Glutamatergic neuron (in vitro differentiated cells): ENCODE measurements at regions not wholly inside any gene's neighbourhood (a gene's known extent, or its start where the extent isn't known, plus 50 kb on each side); places are given as distances from the start of the nearest gene placed in this dataset.

Experiments used
- DNase-seq: peaks from one replicate; pipeline ENCODE4 v3.0.0; 2022
- H3K27ac Mint-ChIP-seq: one replicate; pipeline ENCODE4 v1.8.0; 2020; ENCODE audit warnings: mild to moderate bottlenecking, mixed read lengths, inconsistent platforms; ENCODE audit not compliant: unreplicated experiment
- H3K27me3 Mint-ChIP-seq: one replicate; pipeline ENCODE4 v1.8.0; 2020; ENCODE audit warnings: mild to moderate bottlenecking, moderate library complexity, mixed read lengths, inconsistent platforms; ENCODE audit not compliant: unreplicated experiment
- H3K36me3 Mint-ChIP-seq: one replicate; pipeline ENCODE4 v1.8.0; 2020; ENCODE audit warnings: mild to moderate bottlenecking, mixed read lengths, inconsistent platforms; ENCODE audit not compliant: unreplicated experiment
- H3K4me1 Mint-ChIP-seq: one replicate; pipeline ENCODE4 v1.8.0; 2020; ENCODE audit warnings: mild to moderate bottlenecking, low read depth, mixed read lengths, inconsistent platforms; ENCODE audit not compliant: unreplicated experiment
- H3K4me3 Mint-ChIP-seq: one replicate; pipeline ENCODE4 v1.8.0; 2020; ENCODE audit warnings: mild to moderate bottlenecking, mixed read lengths, inconsistent platforms; ENCODE audit not compliant: unreplicated experiment
- H3K9me3 Mint-ChIP-seq: one replicate; pipeline ENCODE4 v1.8.0; 2020; ENCODE audit warnings: mild to moderate bottlenecking, moderate library complexity, mixed read lengths, inconsistent platforms; ENCODE audit not compliant: unreplicated experiment
- TF ChIP-seq, protein P1 (sequence below): fragments of 200-600 bp; sonication (generic); IDR thresholded peaks from one replicate; pipeline ENCODE4 v1.5.0; 2021; ENCODE audit not compliant: partially characterized antibody, unreplicated experiment

GRCh38 chr12:74454109-74454508, 83.5 kb upstream of the ATXN7L3B start:
- H3K36me3 Mint-ChIP-seq, result no peaks in the 10 kb centered on the region
- H3K27ac Mint-ChIP-seq, result no peak overlapping the region
- TF ChIP-seq, protein P1, sequence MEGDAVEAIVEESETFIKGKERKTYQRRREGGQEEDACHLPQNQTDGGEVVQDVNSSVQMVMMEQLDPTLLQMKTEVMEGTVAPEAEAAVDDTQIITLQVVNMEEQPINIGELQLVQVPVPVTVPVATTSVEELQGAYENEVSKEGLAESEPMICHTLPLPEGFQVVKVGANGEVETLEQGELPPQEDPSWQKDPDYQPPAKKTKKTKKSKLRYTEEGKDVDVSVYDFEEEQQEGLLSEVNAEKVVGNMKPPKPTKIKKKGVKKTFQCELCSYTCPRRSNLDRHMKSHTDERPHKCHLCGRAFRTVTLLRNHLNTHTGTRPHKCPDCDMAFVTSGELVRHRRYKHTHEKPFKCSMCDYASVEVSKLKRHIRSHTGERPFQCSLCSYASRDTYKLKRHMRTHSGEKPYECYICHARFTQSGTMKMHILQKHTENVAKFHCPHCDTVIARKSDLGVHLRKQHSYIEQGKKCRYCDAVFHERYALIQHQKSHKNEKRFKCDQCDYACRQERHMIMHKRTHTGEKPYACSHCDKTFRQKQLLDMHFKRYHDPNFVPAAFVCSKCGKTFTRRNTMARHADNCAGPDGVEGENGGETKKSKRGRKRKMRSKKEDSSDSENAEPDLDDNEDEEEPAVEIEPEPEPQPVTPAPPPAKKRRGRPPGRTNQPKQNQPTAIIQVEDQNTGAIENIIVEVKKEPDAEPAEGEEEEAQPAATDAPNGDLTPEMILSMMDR, result no peak
- no peaks in the 10 kb centered on the region for H3K9me3 Mint-ChIP-seq
- no peak for DNase-seq
- H3K4me1 Mint-ChIP-seq, result no peaks in the 10 kb centered on the region
- no peaks in the 10 kb centered on the region for H3K27me3 Mint-ChIP-seq
- H3K4me3 Mint-ChIP-seq, result no peak overlapping the region

- Mint-ChIP-seq H3K9me3 (no peaks in the 10 kb centered on the region), H3K4me1 (no peaks in the 10 kb centered on the region), H3K36me3 (no peaks in the 10 kb centered on the region), H3K27me3 (no peaks in the 10 kb centered on the region), H3K4me3 (no peak overlapping the region), H3K27ac (no peak overlapping the region)
- TF ChIP-seq, protein P1, result no peak
- no peak for DNase-seq
These were observed 82.2 kb upstream of the ATXN7L3B start for GRCh38 chr12:74455429-74455828.

DNA sequence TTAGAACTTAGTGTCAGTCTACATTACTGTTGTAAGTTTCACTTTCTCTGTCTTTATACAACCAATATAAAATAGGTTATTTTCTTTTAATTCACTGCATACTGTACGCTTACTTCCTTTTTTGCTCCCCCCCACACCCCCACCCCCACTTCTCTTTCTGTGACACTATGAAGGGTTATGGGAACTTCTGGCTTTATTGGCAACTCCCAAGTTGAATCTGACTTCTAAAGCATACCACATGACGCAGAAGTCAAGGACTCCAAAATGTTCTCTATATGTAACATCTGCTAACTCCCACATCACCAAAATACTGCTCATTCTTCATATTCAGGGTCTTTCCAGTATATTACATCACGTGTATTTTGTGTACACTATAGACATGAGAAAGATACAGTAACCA, 81.2 kb upstream of the ATXN7L3B start:
- Mint-ChIP-seq H3K27ac (no peak overlapping the region), H3K36me3 (no peaks in the 10 kb centered on the region), H3K4me3 (no peak overlapping the region), H3K9me3 (no peaks in the 10 kb centered on the region), H3K27me3 (no peaks in the 10 kb centered on the region), H3K4me1 (no peaks in the 10 kb centered on the region)
- TF ChIP-seq, protein P1, result no peak
- DNase-seq, result no peak

- no peak overlapping the region for H3K27ac Mint-ChIP-seq
- TF ChIP-seq, protein P1, result no peak
- no peaks in the 10 kb centered on the region for H3K4me1 Mint-ChIP-seq
These were observed 69.2 kb upstream of the ATXN7L3B start for GRCh38 chr12:74468401-74468800.

DNA sequence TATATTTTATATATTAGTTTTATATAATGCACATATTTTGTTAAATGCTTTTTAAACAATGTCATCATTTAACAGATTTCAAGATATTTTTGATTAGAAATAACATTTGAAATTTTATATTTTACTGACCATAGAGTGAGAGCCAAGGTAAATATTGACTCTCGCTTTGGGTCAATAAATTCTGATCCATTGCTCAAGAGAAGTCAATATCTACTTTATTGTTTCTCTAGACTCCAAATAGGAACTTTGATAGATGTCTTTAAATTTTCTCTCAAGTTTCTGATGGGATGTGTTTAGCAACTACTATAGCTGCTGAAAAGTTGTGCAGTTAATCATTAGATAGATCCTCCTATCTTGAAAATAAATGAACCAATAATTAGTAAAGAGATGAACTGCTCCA, 61.4 kb upstream of the ATXN7L3B start:
- Mint-ChIP-seq H3K4me1 (no peaks in the 10 kb centered on the region), H3K27ac (no peak overlapping the region), H3K27me3 (no peaks in the 10 kb centered on the region), H3K36me3 (no peaks in the 10 kb centered on the region), H3K4me3 (no peak overlapping the region), H3K9me3 (no peaks in the 10 kb centered on the region)
- TF ChIP-seq, protein P1, result no peak
- no peak for DNase-seq

More at GRCh38 chr12:74468401-74468800, 69.2 kb upstream of the ATXN7L3B start:
- no peak for DNase-seq
- no peaks in the 10 kb centered on the region for H3K9me3 Mint-ChIP-seq
- H3K4me3 Mint-ChIP-seq, result no peak overlapping the region
- no peaks in the 10 kb centered on the region for H3K27me3 Mint-ChIP-seq
- H3K36me3 Mint-ChIP-seq, result no peaks in the 10 kb centered on the region
